Skeletal muscle satellite cell (primary cell): ENCODE measurements at regions not wholly inside any gene's neighbourhood (a gene's known extent, or its start where the extent isn't known, plus 50 kb on each side); places are given as distances from the start of the nearest gene placed in this dataset.
"Not testable (repeated sequence)": the region's sequence is repeated elsewhere in the genome, so short reads cannot be mapped to it uniquely, and the experiment has no call there.

Source experiments
- H3K27me3 ChIP-seq: 2 replicates; pipeline ENCODE4 v1.7.0; 2013; ENCODE audit warnings: low read length; ENCODE audit not compliant: control insufficient read depth, insufficient read depth
- H3K36me3 ChIP-seq: 2 replicates; pipeline ENCODE4 v1.7.0; 2013; ENCODE audit warnings: mild to moderate bottlenecking, control low read depth, low read length; ENCODE audit not compliant: insufficient read depth
- H3K4me1 ChIP-seq: 2 replicates; pipeline ENCODE4 v1.7.0; 2013; ENCODE audit warnings: low read length; ENCODE audit not compliant: control insufficient read depth, insufficient read depth
- H3K4me2 ChIP-seq: 2 replicates; pipeline ENCODE4 v1.7.0; 2013; ENCODE audit warnings: mild to moderate bottlenecking, low read length
- H3K4me3 ChIP-seq: 2 replicates; pipeline ENCODE4 v1.7.0; 2013; ENCODE audit warnings: low read length
- H3K9ac ChIP-seq: 2 replicates; pipeline ENCODE4 v1.7.0; 2013; ENCODE audit warnings: mild to moderate bottlenecking, low read depth, low read length, moderate library complexity
- H3K9me3 ChIP-seq: replicated peaks from 2 replicates; pipeline ENCODE4 v1.7.0; 2013; ENCODE audit warnings: mild to moderate bottlenecking, control low read depth, low read length

DNA sequence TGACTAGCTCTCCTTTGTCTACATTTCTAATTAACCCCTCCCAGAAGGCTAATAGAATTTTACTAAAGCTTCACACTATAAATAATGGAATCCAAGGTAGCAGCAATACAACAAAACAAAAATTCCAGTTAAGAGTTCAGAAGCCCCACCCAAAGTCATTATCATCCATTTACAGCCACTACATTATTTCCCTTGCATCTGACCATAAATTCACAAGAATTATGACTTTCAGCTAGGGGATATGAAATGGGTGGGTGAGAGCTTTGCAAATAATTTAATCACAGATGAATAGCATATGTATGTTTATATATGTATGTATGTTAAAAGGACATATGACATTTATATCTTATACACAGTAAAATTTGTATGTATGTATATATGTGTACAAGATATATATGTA, 65.3 kb upstream of the PTGDR start:
- Histone ChIP-seq H3K4me1 (no peaks in the 10 kb centered on the region), H3K9me3 (no peaks in the 10 kb centered on the region), H3K27me3 (peaks cover 13% of the 10 kb centered on the region), H3K4me3 (no peak overlapping the region), H3K36me3 (no peaks in the 10 kb centered on the region), H3K4me2 (no peak overlapping the region), H3K9ac (no peak overlapping the region)

- no peaks in the 10 kb centered on the region for H3K36me3 ChIP-seq
- H3K4me1 ChIP-seq: peaks cover 14% of the 10 kb centered on the region
- no peak overlapping the region for H3K4me2 ChIP-seq
- H3K9ac ChIP-seq: no peak overlapping the region
- H3K27me3 ChIP-seq: peaks cover 4% of the 10 kb centered on the region
- H3K4me3 ChIP-seq: no peak overlapping the region
- no peaks in the 10 kb centered on the region for H3K9me3 ChIP-seq
Measured at GRCh38 chr14:52190337-52190931, 77.1 kb upstream of the PTGDR start.

GRCh38 chr14:52189325-52189724, 78.2 kb upstream of the PTGDR start:
- no peak overlapping the region for H3K4me3 ChIP-seq
- H3K9ac ChIP-seq: no peak overlapping the region
- no peaks in the 10 kb centered on the region for H3K9me3 ChIP-seq
- H3K27me3 ChIP-seq: peaks cover 2% of the 10 kb centered on the region
- H3K4me1 ChIP-seq: peaks cover 14% of the 10 kb centered on the region
- peak overlapping the region; percentile 16 for H3K4me2 ChIP-seq
- no peaks in the 10 kb centered on the region for H3K36me3 ChIP-seq

DNA sequence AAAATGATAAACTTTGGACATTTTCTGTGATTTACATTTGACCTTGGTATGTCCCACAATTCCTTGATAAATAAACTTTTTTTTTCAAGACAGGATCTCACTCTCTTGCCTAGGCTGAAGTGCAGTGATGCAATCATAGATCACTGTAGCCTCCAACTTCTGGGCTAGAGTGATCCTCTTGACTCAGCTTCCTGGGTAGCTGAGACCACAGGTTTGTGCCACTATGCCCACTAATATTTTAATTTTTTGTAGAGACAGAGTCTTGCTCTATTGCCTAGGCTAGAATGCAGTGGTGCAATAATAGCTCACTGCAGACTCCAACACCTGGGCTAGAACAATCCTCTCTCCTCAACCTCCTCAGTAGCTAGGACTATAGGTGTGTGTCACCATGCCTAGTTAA, 79.1 kb upstream of the PTGDR start:
- peaks cover 14% of the 10 kb centered on the region for H3K4me1 ChIP-seq
- H3K9me3 ChIP-seq: no peaks in the 10 kb centered on the region
- H3K9ac ChIP-seq: no peak overlapping the region
- no peaks in the 10 kb centered on the region for H3K27me3 ChIP-seq
- H3K36me3 ChIP-seq: no peaks in the 10 kb centered on the region
- H3K4me2 ChIP-seq: no peak overlapping the region
- H3K4me3 ChIP-seq: no peak overlapping the region

DNA sequence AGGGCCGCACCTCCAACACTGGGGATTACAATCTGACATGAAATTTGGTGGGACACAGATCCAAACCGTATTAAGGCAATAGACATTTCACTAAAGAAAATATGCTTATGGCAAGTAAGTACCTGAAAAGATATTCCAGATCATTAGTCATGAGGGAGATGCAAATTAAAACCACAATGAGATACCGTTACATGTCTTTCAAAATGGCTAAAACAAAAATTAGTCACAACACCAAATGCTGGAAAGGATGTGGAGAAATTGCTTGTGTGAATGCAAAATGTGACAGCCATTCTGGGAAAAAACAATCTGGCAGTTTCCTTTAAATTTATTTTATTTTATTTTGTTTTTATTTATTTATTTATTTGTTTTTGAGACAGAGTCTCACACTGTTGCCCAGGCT, 82.3 kb upstream of the PTGDR start:
- Histone ChIP-seq H3K4me2 (no peak overlapping the region), H3K27me3 (peaks cover 2% of the 10 kb centered on the region), H3K9ac (no peak overlapping the region), H3K4me3 (no peak overlapping the region), H3K4me1 (peaks cover 14% of the 10 kb centered on the region), H3K36me3 (no peaks in the 10 kb centered on the region), H3K9me3 (no peaks in the 10 kb centered on the region)

- H3K27me3 ChIP-seq: peaks cover 4% of the 10 kb centered on the region
- no peak overlapping the region for H3K4me2 ChIP-seq
- no peak overlapping the region for H3K4me3 ChIP-seq
- H3K36me3 ChIP-seq: no peaks in the 10 kb centered on the region
- no peaks in the 10 kb centered on the region for H3K4me1 ChIP-seq
- no peak overlapping the region for H3K9ac ChIP-seq
- H3K9me3 ChIP-seq: no peaks in the 10 kb centered on the region
Measured at GRCh38 chr14:52182853-52183252, 84.6 kb upstream of the PTGDR start.

- Histone ChIP-seq H3K4me1 (no peaks in the 10 kb centered on the region), H3K4me2 (no peak overlapping the region), H3K36me3 (no peaks in the 10 kb centered on the region), H3K27me3 (peaks cover 15% of the 10 kb centered on the region), H3K4me3 (no peak overlapping the region), H3K9ac (no peak overlapping the region), H3K9me3 (no peaks in the 10 kb centered on the region)
Measured at GRCh38 chr14:52179141-52179790, 88.2 kb upstream of the PTGDR start.

DNA sequence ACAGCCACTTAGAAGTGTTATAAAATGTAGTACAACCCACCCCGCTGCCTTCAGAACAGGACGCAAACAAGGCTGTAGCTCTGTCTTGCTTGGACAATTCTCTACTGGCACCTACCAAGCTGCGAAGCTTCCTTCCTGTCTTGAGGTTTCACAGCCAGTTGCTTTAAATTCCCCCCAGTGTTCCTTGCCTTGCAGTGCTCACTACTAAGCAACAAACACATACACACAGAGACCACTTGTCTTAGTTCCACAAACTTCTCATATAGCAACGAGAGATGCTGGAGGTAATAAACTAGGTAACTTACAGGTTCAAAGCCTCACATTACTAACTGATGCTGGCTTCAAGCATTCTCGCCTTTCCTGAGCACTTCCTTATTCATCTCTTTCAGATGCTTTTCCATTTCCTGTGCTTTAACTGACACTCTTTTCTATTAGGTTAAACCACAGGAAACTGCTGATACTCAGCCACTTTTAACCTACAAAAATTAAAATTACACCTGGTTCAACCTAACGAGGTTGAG, 91.5 kb upstream of the PTGDR start:
- Histone ChIP-seq H3K4me3 (no peak overlapping the region), H3K4me1 (no peaks in the 10 kb centered on the region)

DNA sequence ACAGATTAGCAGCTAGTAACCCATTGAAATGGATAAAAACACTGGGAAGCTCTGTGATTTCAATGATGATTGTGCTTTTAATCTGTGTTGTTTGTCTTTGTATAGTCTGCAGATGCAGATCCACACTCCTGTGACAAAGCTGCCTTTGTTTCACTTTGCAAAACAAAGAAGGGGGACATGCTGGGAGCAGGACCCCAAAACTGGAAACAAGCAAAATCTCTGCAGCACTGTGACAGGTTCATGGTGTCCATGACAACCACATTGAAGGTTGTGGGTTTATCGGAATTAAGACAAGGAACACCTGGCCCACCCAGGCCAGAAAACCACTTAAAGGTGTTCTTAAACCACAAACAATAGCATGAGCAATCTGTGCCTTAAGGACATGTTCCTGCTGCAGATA, 95.6 kb upstream of the PTGDR start:
- not testable (repeated sequence) for H3K27me3 ChIP-seq, H3K36me3 ChIP-seq, H3K4me2 ChIP-seq, H3K9me3 ChIP-seq, H3K4me3 ChIP-seq, H3K9ac ChIP-seq, H3K4me1 ChIP-seq

More for the DNA sequence above, 91.5 kb upstream of the PTGDR start:
- no peak overlapping the region for H3K4me2 ChIP-seq
- H3K36me3 ChIP-seq: no peaks in the 10 kb centered on the region
- H3K9ac ChIP-seq: no peak overlapping the region
- H3K27me3 ChIP-seq: peaks cover 13% of the 10 kb centered on the region
- H3K9me3 ChIP-seq: no peaks in the 10 kb centered on the region

DNA sequence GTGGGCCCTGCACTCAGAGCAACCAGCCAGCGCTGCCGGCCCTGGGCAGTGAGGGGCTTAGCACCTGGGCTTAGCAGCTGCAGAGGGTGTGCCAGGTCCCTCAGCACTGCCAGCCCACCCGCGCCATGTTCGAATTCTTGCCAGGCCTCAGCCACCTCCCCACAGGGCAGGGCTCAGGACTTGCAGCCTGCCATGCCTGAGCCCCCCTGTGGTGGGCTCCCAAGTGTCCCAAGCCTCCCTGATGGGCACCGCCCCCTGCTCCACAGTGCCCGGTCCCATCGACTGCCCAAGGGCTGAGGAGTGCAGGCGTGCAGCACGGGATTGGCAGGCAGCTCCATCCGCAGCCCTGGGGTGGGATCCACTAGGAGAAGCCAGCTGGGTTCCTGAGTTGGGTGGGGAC, 98.0 kb upstream of the NID2 start:
- H3K4me2 ChIP-seq: no peak overlapping the region
- no peaks in the 10 kb centered on the region for H3K9me3 ChIP-seq
- H3K9ac ChIP-seq: no peak overlapping the region
- H3K4me3 ChIP-seq: no peak overlapping the region
- no peaks in the 10 kb centered on the region for H3K27me3 ChIP-seq
- no peaks in the 10 kb centered on the region for H3K36me3 ChIP-seq
- no peaks in the 10 kb centered on the region for H3K4me1 ChIP-seq

GRCh38 chr14:52155651-52156213, 86.9 kb upstream of the NID2 start:
- peaks cover 6% of the 10 kb centered on the region for H3K27me3 ChIP-seq
- H3K9me3 ChIP-seq: no peaks in the 10 kb centered on the region
- no peaks in the 10 kb centered on the region for H3K4me1 ChIP-seq
- no peak overlapping the region for H3K4me3 ChIP-seq
- no peaks in the 10 kb centered on the region for H3K36me3 ChIP-seq
- H3K9ac ChIP-seq: no peak overlapping the region
- H3K4me2 ChIP-seq: no peak overlapping the region
